ENCODE measurements at regions not wholly inside any gene's neighbourhood (a gene's known extent, or its start where the extent isn't known, plus 50 kb on each side); places are given as distances from the start of the nearest gene placed in this dataset.

- Histone ChIP-seq H3K79me1 (replicated peaks; ENCODE audit: low read length, poor library complexity, severe bottlenecking) (no peaks in the 10 kb centered on the region), H3K27ac (ENCODE audit: low read length, poor library complexity, severe bottlenecking) (no peak overlapping the region)
- whole genome bisulfite sequencing, result 93% methylated on average over 17 of the region's 17 CpGs
These were observed 466.4 kb upstream of the ARGLU1 start for GRCh38 chr13:107034236-107034872.

GRCh38 chr13:107031716-107032115 lies 463.8 kb upstream of the ARGLU1 start:
- H2BK12ac ChIP-seq (ENCODE audit: low read length in 2 of 2), result no peak overlapping the region
- no peak overlapping the region for H2BK5ac ChIP-seq (ENCODE audit: low read depth, low read length, poor library complexity, severe bottlenecking)
- no peak overlapping the region for H2BK15ac ChIP-seq (ENCODE audit: low read depth, poor library complexity, severe bottlenecking)
- no peaks in the 10 kb centered on the region for H3K27me3 ChIP-seq (ENCODE audit: control insufficient read depth in 1 of 2, insufficient read depth in 1 of 2, low read length in 2 of 2)
- no peak for DNase-seq
- H3K9ac ChIP-seq (ENCODE audit: low read length), result no peak overlapping the region
- no peak overlapping the region for H3K4me3 ChIP-seq (ENCODE audit: insufficient read depth in 1 of 2, low read depth in 1 of 2, low read length in 2 of 2)
- H3K23ac ChIP-seq (ENCODE audit: low read length in 2 of 2), result no peak overlapping the region
- H3K79me1 ChIP-seq (replicated peaks; ENCODE audit: low read length, poor library complexity, severe bottlenecking), result no peaks in the 10 kb centered on the region
- H4K91ac ChIP-seq (ENCODE audit: low read length), result no peak overlapping the region
- H2AFZ ChIP-seq (ENCODE audit: low read depth, low read length), result no peak overlapping the region
- no peak overlapping the region for H3K4ac ChIP-seq (ENCODE audit: low read depth in 1 of 2, low read length in 2 of 2)
- H3K18ac ChIP-seq (ENCODE audit: low read depth in 1 of 2, low read length in 2 of 2), result no peak overlapping the region
- no peaks in the 10 kb centered on the region for H3K4me1 ChIP-seq (ENCODE audit: control insufficient read depth, insufficient read depth, low read depth, low read length)
- no peak overlapping the region for H3K27ac ChIP-seq (ENCODE audit: low read length, poor library complexity, severe bottlenecking)
- no peak overlapping the region for H2BK120ac ChIP-seq (ENCODE audit: low read depth, low read length)
- H3K36me3 ChIP-seq (ENCODE audit: control insufficient read depth in 1 of 2, insufficient read depth in 2 of 2, low read depth in 1 of 2, low read length in 2 of 2), result no peaks in the 10 kb centered on the region
- H3K9me3 ChIP-seq (ENCODE audit: control insufficient read depth, low read length), result no peaks in the 10 kb centered on the region
- H3K4me2 ChIP-seq (ENCODE audit: low read length, poor library complexity, severe bottlenecking), result no peak overlapping the region
- H2AK5ac ChIP-seq (ENCODE audit: low read length, severe bottlenecking), result no peak overlapping the region
- no peak overlapping the region for H3K14ac ChIP-seq (ENCODE audit: low read length in 2 of 2)
- no CpG with 5 or more reads among the region's 2 CpGs for WGBS
- H4K8ac ChIP-seq (ENCODE audit: low read length), result no peak overlapping the region

More at GRCh38 chr13:107034236-107034872, 466.4 kb upstream of the ARGLU1 start:
- Histone ChIP-seq H3K36me3 (ENCODE audit: control insufficient read depth in 1 of 2, insufficient read depth in 2 of 2, low read depth in 1 of 2, low read length in 2 of 2) (no peaks in the 10 kb centered on the region), H3K4ac (ENCODE audit: low read depth in 1 of 2, low read length in 2 of 2) (no peak overlapping the region), H3K18ac (ENCODE audit: low read depth in 1 of 2, low read length in 2 of 2) (no peak overlapping the region), H3K14ac (ENCODE audit: low read length in 2 of 2) (no peak overlapping the region), H2BK12ac (ENCODE audit: low read length in 2 of 2) (no peak overlapping the region), H3K4me3 (ENCODE audit: insufficient read depth in 1 of 2, low read depth in 1 of 2, low read length in 2 of 2) (no peak overlapping the region), H4K8ac (ENCODE audit: low read length) (no peak overlapping the region), H2AK5ac (ENCODE audit: low read length, severe bottlenecking) (no peak overlapping the region), H3K9ac (ENCODE audit: low read length) (no peak overlapping the region), H3K23ac (ENCODE audit: low read length in 2 of 2) (no peak overlapping the region), H2AFZ (ENCODE audit: low read depth, low read length) (no peak overlapping the region), H3K4me1 (ENCODE audit: control insufficient read depth, insufficient read depth, low read depth, low read length) (no peaks in the 10 kb centered on the region), H3K27me3 (ENCODE audit: control insufficient read depth in 1 of 2, insufficient read depth in 1 of 2, low read length in 2 of 2) (no peaks in the 10 kb centered on the region), H3K4me2 (ENCODE audit: low read length, poor library complexity, severe bottlenecking) (no peak overlapping the region), H2BK5ac (ENCODE audit: low read depth, low read length, poor library complexity, severe bottlenecking) (no peak overlapping the region), H2BK15ac (ENCODE audit: low read depth, poor library complexity, severe bottlenecking) (no peak overlapping the region), H4K91ac (ENCODE audit: low read length) (no peak overlapping the region), H3K9me3 (ENCODE audit: control insufficient read depth, low read length) (no peaks in the 10 kb centered on the region), H2BK120ac (ENCODE audit: low read depth, low read length) (no peak overlapping the region)
- no peak for DNase-seq

GRCh38 chr13:107028751-107029150 lies 460.8 kb upstream of the ARGLU1 start:
- no peaks in the 10 kb centered on the region for H3K4me1 ChIP-seq (ENCODE audit: control insufficient read depth, insufficient read depth, low read depth, low read length)
- H3K36me3 ChIP-seq (ENCODE audit: control insufficient read depth in 1 of 2, insufficient read depth in 2 of 2, low read depth in 1 of 2, low read length in 2 of 2), result no peaks in the 10 kb centered on the region
- DNase-seq, result no peak
- no peak overlapping the region for H2BK120ac ChIP-seq (ENCODE audit: low read depth, low read length)
- no peak overlapping the region for H2BK15ac ChIP-seq (ENCODE audit: low read depth, poor library complexity, severe bottlenecking)
- no peak overlapping the region for H2AFZ ChIP-seq (ENCODE audit: low read depth, low read length)
- H2AK5ac ChIP-seq (ENCODE audit: low read length, severe bottlenecking), result no peak overlapping the region
- no peak overlapping the region for H3K9ac ChIP-seq (ENCODE audit: low read length)
- H3K79me1 ChIP-seq (replicated peaks; ENCODE audit: low read length, poor library complexity, severe bottlenecking), result no peaks in the 10 kb centered on the region
- H4K91ac ChIP-seq (ENCODE audit: low read length), result no peak overlapping the region
- H3K23ac ChIP-seq (ENCODE audit: low read length in 2 of 2), result no peak overlapping the region
- H4K8ac ChIP-seq (ENCODE audit: low read length), result no peak overlapping the region
- no peak overlapping the region for H3K18ac ChIP-seq (ENCODE audit: low read depth in 1 of 2, low read length in 2 of 2)
- H3K9me3 ChIP-seq (ENCODE audit: control insufficient read depth, low read length), result no peaks in the 10 kb centered on the region
- no peak overlapping the region for H2BK5ac ChIP-seq (ENCODE audit: low read depth, low read length, poor library complexity, severe bottlenecking)
- WGBS, result 87% methylated on average over 8 of the region's 8 CpGs
- no peak overlapping the region for H3K4me2 ChIP-seq (ENCODE audit: low read length, poor library complexity, severe bottlenecking)
- H3K4me3 ChIP-seq (ENCODE audit: insufficient read depth in 1 of 2, low read depth in 1 of 2, low read length in 2 of 2), result no peak overlapping the region
- H3K4ac ChIP-seq (ENCODE audit: low read depth in 1 of 2, low read length in 2 of 2), result no peak overlapping the region
- no peak overlapping the region for H3K27ac ChIP-seq (ENCODE audit: low read length, poor library complexity, severe bottlenecking)
- no peaks in the 10 kb centered on the region for H3K27me3 ChIP-seq (ENCODE audit: control insufficient read depth in 1 of 2, insufficient read depth in 1 of 2, low read length in 2 of 2)
- H3K14ac ChIP-seq (ENCODE audit: low read length in 2 of 2), result no peak overlapping the region
- H2BK12ac ChIP-seq (ENCODE audit: low read length in 2 of 2), result no peak overlapping the region

- Histone ChIP-seq H2BK5ac (ENCODE audit: low read depth, low read length, poor library complexity, severe bottlenecking) (no peak overlapping the region), H3K36me3 (ENCODE audit: control insufficient read depth in 1 of 2, insufficient read depth in 2 of 2, low read depth in 1 of 2, low read length in 2 of 2) (no peaks in the 10 kb centered on the region), H3K14ac (ENCODE audit: low read length in 2 of 2) (no peak overlapping the region), H2AFZ (ENCODE audit: low read depth, low read length) (no peak overlapping the region), H3K23ac (ENCODE audit: low read length in 2 of 2) (no peak overlapping the region), H2BK120ac (ENCODE audit: low read depth, low read length) (no peak overlapping the region), H3K27me3 (ENCODE audit: control insufficient read depth in 1 of 2, insufficient read depth in 1 of 2, low read length in 2 of 2) (no peaks in the 10 kb centered on the region), H3K4me3 (ENCODE audit: insufficient read depth in 1 of 2, low read depth in 1 of 2, low read length in 2 of 2) (no peak overlapping the region), H4K91ac (ENCODE audit: low read length) (no peak overlapping the region), H3K27ac (ENCODE audit: low read length, poor library complexity, severe bottlenecking) (no peak overlapping the region), H2BK15ac (ENCODE audit: low read depth, poor library complexity, severe bottlenecking) (no peak overlapping the region), H3K9ac (ENCODE audit: low read length) (no peak overlapping the region), H3K9me3 (ENCODE audit: control insufficient read depth, low read length) (no peaks in the 10 kb centered on the region), H4K8ac (ENCODE audit: low read length) (no peak overlapping the region), H3K4me1 (ENCODE audit: control insufficient read depth, insufficient read depth, low read depth, low read length) (no peaks in the 10 kb centered on the region), H3K4ac (ENCODE audit: low read depth in 1 of 2, low read length in 2 of 2) (no peak overlapping the region), H3K79me1 (replicated peaks; ENCODE audit: low read length, poor library complexity, severe bottlenecking) (no peaks in the 10 kb centered on the region), H3K4me2 (ENCODE audit: low read length, poor library complexity, severe bottlenecking) (no peak overlapping the region), H2BK12ac (ENCODE audit: low read length in 2 of 2) (no peak overlapping the region), H2AK5ac (ENCODE audit: low read length, severe bottlenecking) (no peak overlapping the region), H3K18ac (ENCODE audit: low read depth in 1 of 2, low read length in 2 of 2) (no peak overlapping the region)
- no peak for DNase-seq
- 100% methylated on average over 1 of the region's 1 CpG for WGBS
These were observed 458.1 kb upstream of the ARGLU1 start for GRCh38 chr13:107025991-107026390.

Measured in mesenchymal stem cell (in vitro differentiated cells and primary cell).